HepG2 (cell line): ENCODE measurements at regions not wholly inside any gene's neighbourhood (a gene's known extent, or its start where the extent isn't known, plus 50 kb on each side); places are given as distances from the start of the nearest gene placed in this dataset.

Experiments
- ATAC-seq: fragments of 200-7000 bp; cut with Tn5 transposase; 3 replicates; pipeline ENCODE4 v1.9.1; 2020; ENCODE audit warnings: mild to moderate bottlenecking, moderate library complexity
- BruUV-seq: library from RNA; stranded (reverse); fragments of 400-500 nt; replicated peaks from 2 replicates; lab custom pipeline; 2021; lab: Mats Ljungman, UMichigan
- CTCF ChIA-PET: fragments of 300-600 bp; formaldehyde crosslinking; extraction: SDS; loops from one replicate; lab custom pipeline; 2021; ENCODE audit warnings: low total read pairs, inconsistent platforms, low intra/inter-chr PET ratio; lab: Yijun Ruan, JAX
- POLR2A ChIA-PET: fragments of 350-600 bp; sonication (Branson Sonifier 250); formaldehyde crosslinking; loops from one replicate; lab custom pipeline; 2020; ENCODE audit warnings: antibody characterized with exemption, inconsistent platforms; lab: Yijun Ruan, JAX
- DNase-seq: peaks from one replicate; pipeline ENCODE4 v3.0.0-alpha.2; 2015; ENCODE audit warnings: low spot score
- FAIRE-seq: peaks from 3 replicates; lab custom pipeline; 2011; peaks lifted over from hg19 to GRCh38; lab: Jason Lieb, UNC
- H2AFZ ChIP-seq: one replicate; pipeline ENCODE4 v1.6.1; 2011; ENCODE audit warnings: low read length, inconsistent platforms
- H3K27ac ChIP-seq: fragments of 300-600 bp; 3 replicates; pipeline ENCODE4 v1.8.0; 2011; ENCODE audit warnings: mixed run types, mild to moderate bottlenecking, mixed read lengths, low read length, inconsistent platforms; ENCODE audit not compliant: insufficient read depth; ENCODE audit errors: extremely low read length
- H3K27me3 ChIP-seq, 2 experiments: fragments of 200-600 bp in 1 of 2; 2 replicates in 1 of 2; 3 replicates in 1 of 2; pipeline versions ENCODE4 v1.6.0 to v1.8.0; 2011; ENCODE audit warnings: low read length in 2 of 2, mild to moderate bottlenecking in 2 of 2, moderate library complexity in 2 of 2, inconsistent platforms in 1 of 2; ENCODE audit not compliant: insufficient read depth in 2 of 2, control insufficient read depth in 1 of 2
- H3K36me3 ChIP-seq, 2 experiments: fragments of 200-600 bp in 1 of 2; replicated peaks in 1 of 2; 2 replicates in 1 of 2; 3 replicates in 1 of 2; pipeline versions ENCODE4 v1.5.1 to v1.8.0; 2011; ENCODE audit warnings: low read length in 2 of 2, inconsistent platforms in 1 of 2; ENCODE audit not compliant: insufficient read depth in 2 of 2, control insufficient read depth in 1 of 2
- H3K4me1 ChIP-seq: 2 replicates; pipeline ENCODE4 v1.5.1; 2012; ENCODE audit warnings: low read length, inconsistent platforms; ENCODE audit not compliant: insufficient read depth
- H3K4me2 ChIP-seq: 2 replicates; pipeline ENCODE4 v1.6.0; 2011; ENCODE audit warnings: low read depth, low read length, inconsistent platforms
- H3K4me3 ChIP-seq, 3 experiments: fragments of 200-600 bp in 1 of 3; sonication (generic), shearing (Covaris generic) in 1 of 3; replicated peaks in 1 of 3; 2 replicates each; pipeline ENCODE4 v1.5.1; 2011 to 2016; ENCODE audit warnings: low read length in 3 of 3, inconsistent platforms in 2 of 3, low read depth in 2 of 3, mild to moderate bottlenecking in 2 of 3, control low read depth in 1 of 3, mixed read lengths in 1 of 3; ENCODE audit not compliant: insufficient read depth in 1 of 3
- H3K79me2 ChIP-seq: one replicate; pipeline ENCODE4 v1.6.1; 2011; ENCODE audit warnings: low read length, inconsistent platforms; ENCODE audit not compliant: insufficient read depth
- H3K9ac ChIP-seq: 2 replicates; pipeline ENCODE4 v1.6.0; 2011; ENCODE audit warnings: mild to moderate bottlenecking, low read depth, low read length, inconsistent platforms; ENCODE audit not compliant: insufficient read depth
- H3K9me3 ChIP-seq: 2 replicates; pipeline ENCODE4 v1.5.1; 2012; ENCODE audit warnings: mild to moderate bottlenecking, low read length
- H4K20me1 ChIP-seq: 2 replicates; pipeline ENCODE4 v1.6.0; 2011; ENCODE audit warnings: inconsistent platforms, mild to moderate bottlenecking, low read length, moderate library complexity; ENCODE audit not compliant: insufficient read depth
- AGO1 ChIP-seq: fragments of 200-400 bp; formaldehyde crosslinking; IDR thresholded peaks from 2 replicates; pipeline ENCODE4 v1.6.1; 2017; ENCODE audit warnings: mild to moderate bottlenecking, low read depth, low read length, moderate library complexity; ENCODE audit not compliant: poor library complexity, severe bottlenecking
- CENPBD1 ChIP-seq: sonication (generic); formaldehyde crosslinking; IDR thresholded peaks from 2 replicates; pipeline ENCODE4 v1.8.0; 2022; ENCODE audit warnings: missing genetic modification reagents, low read depth, mild to moderate bottlenecking, borderline replicate concordance
- GATAD2A ChIP-seq: IDR thresholded peaks from 2 replicates; pipeline ENCODE4 v1.6.1; 2016
- HOXD1 ChIP-seq: sonication (generic); formaldehyde crosslinking; IDR thresholded peaks from 2 replicates; pipeline ENCODE4 v1.5.0; 2020; ENCODE audit warnings: missing genetic modification reagents
- MXD4 ChIP-seq: IDR thresholded peaks from 2 replicates; pipeline ENCODE4 v1.6.1; 2016; ENCODE audit warnings: mild to moderate bottlenecking, missing biosample characterization, missing genetic modification reagents
- PBX3 ChIP-seq: sonication (generic); formaldehyde crosslinking; IDR thresholded peaks from 2 replicates; pipeline ENCODE4 v1.8.1; 2023; ENCODE audit warnings: missing genetic modification reagents, inconsistent platforms, borderline replicate concordance
- POLR2AphosphoS5 ChIP-seq: IDR thresholded peaks from 2 replicates; pipeline ENCODE4 v1.6.1; 2012; ENCODE audit warnings: low read depth, low read length
- SNAPC5 ChIP-seq: sonication (generic); formaldehyde crosslinking; IDR thresholded peaks from 2 replicates; pipeline ENCODE4 v1.8.1; 2023; ENCODE audit warnings: mild to moderate bottlenecking, missing genetic modification reagents, borderline replicate concordance
- ZNF430 ChIP-seq: sonication (generic); formaldehyde crosslinking; IDR thresholded peaks from 2 replicates; pipeline ENCODE4 v1.9.0; 2021; ENCODE audit warnings: mild to moderate bottlenecking, missing genetic modification reagents
- ZNF501 ChIP-seq: sonication (generic); formaldehyde crosslinking; IDR thresholded peaks from 2 replicates; pipeline ENCODE4 v1.5.1; 2020; ENCODE audit warnings: mild to moderate bottlenecking, moderate library complexity, missing genetic modification reagents
- ZNF614 ChIP-seq: IDR thresholded peaks from 2 replicates; pipeline ENCODE4 v1.6.1; 2018; ENCODE audit warnings: missing biosample characterization, missing genetic modification reagents, inconsistent platforms, borderline replicate concordance
- ZNF672 ChIP-seq: sonication (generic); formaldehyde crosslinking; IDR thresholded peaks from 2 replicates; pipeline ENCODE4 v1.8.1; 2022; ENCODE audit warnings: missing genetic modification reagents
- WGBS: methylation state at CpG from one replicate; pipeline ENCODE4 v1.1.6; 2017; ENCODE audit warnings: low lambda C conversion rate; 5-methylcytosine and 5-hydroxymethylcytosine counted together
- in situ Hi-C: cut with HindIII; loops from 2 replicates; pipeline ENCODE4 v1.10.0; 2017; ENCODE audit warnings: low pct_unique_long_range_greater_than_20kb; ENCODE audit not compliant: extremely low pct_ligation_motif_present
- intact Hi-C: fragments of 100-400 bp; cut with micrococcal nuclease; formaldehyde crosslinking; loops from one replicate; pipeline ENCODE4 v1.10.0; 2022; ENCODE audit not compliant: unreplicated experiment
- TF ChIP-seq, protein P1 (sequence below): sonication (generic); formaldehyde crosslinking; IDR thresholded peaks from 2 replicates; pipeline ENCODE4 v1.4.0; 2020; ENCODE audit warnings: missing genetic modification reagents, borderline replicate concordance
- TF ChIP-seq, protein P2 (sequence below): sonication (generic); formaldehyde crosslinking; IDR thresholded peaks from 2 replicates; pipeline ENCODE4 v1.4.0; 2020; ENCODE audit warnings: mild to moderate bottlenecking, missing genetic modification reagents

- POLR2A ChIA-PET = no interaction called here
- H3K79me2 ChIP-seq = no peaks in the 10 kb centered on the region
- no peak for DNase-seq
- no TSS peak for BruUV-seq
- no peaks in the 10 kb centered on the region for H3K4me1 ChIP-seq
- TF ChIP-seq HOXD1 (CRISPR knock-in tag) (no peak), GATAD2A (no peak), ZNF672 (CRISPR knock-in tag) (no peak), CENPBD1 (no peak), ZNF430 (CRISPR knock-in tag) (no peak), SNAPC5 (CRISPR knock-in tag) (no peak), ZNF501 (CRISPR knock-in tag) (no peak), AGO1 (no peak), MXD4 (CRISPR knock-in tag) (no peak), ZNF614 (CRISPR knock-in tag) (no peak), PBX3 (CRISPR knock-in tag) (no peak), POLR2AphosphoS5 (no peak)
- TF ChIP-seq, protein P1, sequence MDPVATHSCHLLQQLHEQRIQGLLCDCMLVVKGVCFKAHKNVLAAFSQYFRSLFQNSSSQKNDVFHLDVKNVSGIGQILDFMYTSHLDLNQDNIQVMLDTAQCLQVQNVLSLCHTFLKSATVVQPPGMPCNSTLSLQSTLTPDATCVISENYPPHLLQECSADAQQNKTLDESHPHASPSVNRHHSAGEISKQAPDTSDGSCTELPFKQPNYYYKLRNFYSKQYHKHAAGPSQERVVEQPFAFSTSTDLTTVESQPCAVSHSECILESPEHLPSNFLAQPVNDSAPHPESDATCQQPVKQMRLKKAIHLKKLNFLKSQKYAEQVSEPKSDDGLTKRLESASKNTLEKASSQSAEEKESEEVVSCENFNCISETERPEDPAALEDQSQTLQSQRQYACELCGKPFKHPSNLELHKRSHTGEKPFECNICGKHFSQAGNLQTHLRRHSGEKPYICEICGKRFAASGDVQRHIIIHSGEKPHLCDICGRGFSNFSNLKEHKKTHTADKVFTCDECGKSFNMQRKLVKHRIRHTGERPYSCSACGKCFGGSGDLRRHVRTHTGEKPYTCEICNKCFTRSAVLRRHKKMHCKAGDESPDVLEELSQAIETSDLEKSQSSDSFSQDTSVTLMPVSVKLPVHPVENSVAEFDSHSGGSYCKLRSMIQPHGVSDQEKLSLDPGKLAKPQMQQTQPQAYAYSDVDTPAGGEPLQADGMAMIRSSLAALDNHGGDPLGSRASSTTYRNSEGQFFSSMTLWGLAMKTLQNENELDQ = no peak
- TF ChIP-seq, protein P2, sequence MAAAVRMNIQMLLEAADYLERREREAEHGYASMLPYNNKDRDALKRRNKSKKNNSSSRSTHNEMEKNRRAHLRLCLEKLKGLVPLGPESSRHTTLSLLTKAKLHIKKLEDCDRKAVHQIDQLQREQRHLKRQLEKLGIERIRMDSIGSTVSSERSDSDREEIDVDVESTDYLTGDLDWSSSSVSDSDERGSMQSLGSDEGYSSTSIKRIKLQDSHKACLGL (CRISPR knock-in tag) = no peak
- no peak overlapping the region for H3K4me2 ChIP-seq
- H3K27me3 ChIP-seq = no peaks in the 10 kb centered on the region
- no peak overlapping the region for H2AFZ ChIP-seq
- WGBS = 2% methylated on average over 2 of the region's 2 CpGs
- no peak for FAIRE-seq
- ATAC-seq = no peak
- H3K36me3 ChIP-seq = no peaks in the 10 kb centered on the region
- H3K9ac ChIP-seq = no peak overlapping the region
- intact Hi-C loops = no loop called here
- CTCF ChIA-PET = no interaction called here
- in situ Hi-C loops = no loop called here
- H3K27ac ChIP-seq = no peak overlapping the region
- H3K9me3 ChIP-seq = no peaks in the 10 kb centered on the region
- no peak overlapping the region for H3K4me3 ChIP-seq
- H4K20me1 ChIP-seq = no peaks in the 10 kb centered on the region
Observed at GRCh38 chr13:53191091-53191490, 162.5 kb downstream of the OLFM4 start.
